Mesendoderm (in vitro differentiated cells): ENCODE measurements at regions not wholly inside any gene's neighbourhood (a gene's known extent, or its start where the extent isn't known, plus 50 kb on each side); places are given as distances from the start of the nearest gene placed in this dataset.

ENCODE experiments used
- DNase-seq: peaks from one replicate; pipeline ENCODE4 v3.0.0; 2013
- H2AK5ac ChIP-seq: 2 replicates; pipeline ENCODE4 v1.6.1; 2013; ENCODE audit warnings: low read length, inconsistent platforms
- H2BK120ac ChIP-seq: 2 replicates; pipeline ENCODE4 v1.6.1; 2013; ENCODE audit warnings: low read depth, mild to moderate bottlenecking, low read length, moderate library complexity, mixed read lengths
- H2BK15ac ChIP-seq: replicated peaks from 2 replicates; pipeline ENCODE4 v1.6.1; 2013; ENCODE audit warnings: low read depth, mild to moderate bottlenecking, moderate library complexity
- H2BK5ac ChIP-seq: 2 replicates; pipeline ENCODE4 v1.6.1; 2013; ENCODE audit warnings: low read length, inconsistent platforms
- H3K18ac ChIP-seq: 2 replicates; pipeline ENCODE4 v1.6.1; 2013; ENCODE audit warnings: mild to moderate bottlenecking, low read length, mixed read lengths
- H3K23ac ChIP-seq: one replicate; pipeline ENCODE4 v1.6.1; 2013; ENCODE audit warnings: low read length
- H3K27ac ChIP-seq: 2 replicates; pipeline ENCODE4 v1.5.1; 2013; ENCODE audit warnings: low read depth, mild to moderate bottlenecking, inconsistent platforms, low read length, moderate library complexity
- H3K27me3 ChIP-seq: 2 replicates; pipeline ENCODE4 v1.6.1; 2013; ENCODE audit warnings: low read length, control low read depth, mild to moderate bottlenecking, inconsistent platforms; ENCODE audit not compliant: insufficient read depth, poor library complexity
- H3K36me3 ChIP-seq: 2 replicates; pipeline ENCODE4 v1.6.1; 2013; ENCODE audit warnings: low read length, inconsistent platforms; ENCODE audit not compliant: control insufficient read depth, insufficient read depth
- H3K4ac ChIP-seq: one replicate; pipeline ENCODE4 v1.6.1; 2013; ENCODE audit warnings: low read depth, mild to moderate bottlenecking, low read length, moderate library complexity
- H3K4me1 ChIP-seq: 2 replicates; pipeline ENCODE4 v1.6.1; 2013; ENCODE audit warnings: low read depth, low read length, inconsistent platforms; ENCODE audit not compliant: control insufficient read depth
- H3K4me2 ChIP-seq: 2 replicates; pipeline ENCODE4 v1.6.1; 2013; ENCODE audit warnings: low read length
- H3K4me3 ChIP-seq: 2 replicates; pipeline ENCODE4 v1.5.1; 2013; ENCODE audit warnings: mild to moderate bottlenecking, low read length
- H3K56ac ChIP-seq: one replicate; pipeline ENCODE4 v1.6.1; 2013; ENCODE audit warnings: low read length
- H3K79me1 ChIP-seq: 2 replicates; pipeline ENCODE4 v1.6.1; 2013; ENCODE audit warnings: low read length, inconsistent platforms
- H3K79me2 ChIP-seq: 2 replicates; pipeline ENCODE4 v1.6.1; 2013; ENCODE audit warnings: mild to moderate bottlenecking, low read length; ENCODE audit not compliant: control insufficient read depth, insufficient read depth
- H3K9ac ChIP-seq: 2 replicates; pipeline ENCODE4 v1.6.1; 2013; ENCODE audit warnings: low read length, inconsistent platforms
- H4K5ac ChIP-seq: one replicate; pipeline ENCODE4 v1.6.1; 2013; ENCODE audit warnings: low read length
- H4K8ac ChIP-seq: one replicate; pipeline ENCODE4 v1.6.1; 2013; ENCODE audit warnings: low read depth, mild to moderate bottlenecking, control low read depth, low read length, moderate library complexity
- WGBS: extraction: QIAGEN DNeasy Blood & Tissue Kit; methylation state at CpG from one replicate; pipeline ENCODE4 v1.1.7; 2013; ENCODE audit warnings: low lambda C conversion rate, missing lambda C conversion rate; ENCODE audit not compliant: insufficient coverage; ENCODE audit errors: extremely low coverage; 5-methylcytosine and 5-hydroxymethylcytosine counted together

DNA sequence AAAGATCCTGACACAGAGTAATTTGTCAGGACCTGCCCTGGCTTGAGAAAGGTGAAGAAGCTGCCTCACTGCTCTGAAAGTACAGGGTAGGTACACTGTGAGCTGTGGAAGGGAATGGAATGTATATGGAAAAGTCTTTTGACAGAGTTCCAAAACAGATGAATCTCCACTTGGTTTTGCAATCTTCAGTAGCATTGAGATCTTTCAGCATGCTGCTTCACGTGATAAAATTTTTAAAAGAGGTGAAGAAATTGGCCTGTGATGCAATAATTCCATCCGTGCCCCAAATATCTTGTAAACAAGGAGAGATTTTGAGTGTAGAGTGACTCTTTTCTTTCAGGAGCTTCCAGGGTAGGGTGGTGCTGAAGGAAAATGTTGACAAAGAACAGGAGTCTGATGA, 123.1 kb downstream of the OSR1 start:
- Histone ChIP-seq H3K27me3 (no peaks in the 10 kb centered on the region), H2BK15ac (no peak overlapping the region), H4K8ac (no peak overlapping the region), H3K4me3 (no peak overlapping the region), H3K79me2 (no peaks in the 10 kb centered on the region), H3K4me1 (no peaks in the 10 kb centered on the region), H2BK5ac (no peak overlapping the region), H3K36me3 (no peaks in the 10 kb centered on the region), H3K9ac (no peak overlapping the region), H3K4me2 (no peak overlapping the region), H3K23ac (no peak overlapping the region), H2BK120ac (no peak overlapping the region), H4K5ac (no peak overlapping the region), H3K56ac (no peak overlapping the region), H3K27ac (no peak overlapping the region), H3K18ac (no peak overlapping the region), H3K4ac (no peak overlapping the region), H3K79me1 (no peaks in the 10 kb centered on the region), H2AK5ac (no peak overlapping the region)
- no CpG with 5 or more reads among the region's 2 CpGs for WGBS
- no peak for DNase-seq

GRCh38 chr2:19232312-19232711, 126.1 kb downstream of the OSR1 start:
- no peak overlapping the region for H4K5ac ChIP-seq
- H3K9ac ChIP-seq = no peak overlapping the region
- peaks cover 1% of the 10 kb centered on the region for H3K4me1 ChIP-seq
- no peak overlapping the region for H2BK120ac ChIP-seq
- no peak overlapping the region for H3K23ac ChIP-seq
- DNase-seq = no peak
- H3K4ac ChIP-seq = no peak overlapping the region
- H3K4me2 ChIP-seq = no peak overlapping the region
- no peak overlapping the region for H3K27ac ChIP-seq
- no peaks in the 10 kb centered on the region for H3K36me3 ChIP-seq
- H4K8ac ChIP-seq = no peak overlapping the region
- H2BK15ac ChIP-seq = no peak overlapping the region
- H3K18ac ChIP-seq = no peak overlapping the region
- no peak overlapping the region for H3K4me3 ChIP-seq
- H3K27me3 ChIP-seq = no peaks in the 10 kb centered on the region
- H2AK5ac ChIP-seq = no peak overlapping the region
- H3K79me2 ChIP-seq = no peaks in the 10 kb centered on the region
- H3K56ac ChIP-seq = no peak overlapping the region
- WGBS = no CpG with 5 or more reads among the region's 1 CpG
- H2BK5ac ChIP-seq = no peak overlapping the region
- H3K79me1 ChIP-seq = no peaks in the 10 kb centered on the region

GRCh38 chr2:19231625-19232024, 126.8 kb downstream of the OSR1 start:
- Histone ChIP-seq H2BK120ac (no peak overlapping the region), H3K9ac (no peak overlapping the region), H3K56ac (no peak overlapping the region), H2BK15ac (no peak overlapping the region), H3K27ac (no peak overlapping the region), H4K8ac (no peak overlapping the region), H3K79me2 (no peaks in the 10 kb centered on the region), H3K79me1 (no peaks in the 10 kb centered on the region), H3K23ac (no peak overlapping the region), H3K4ac (no peak overlapping the region), H3K27me3 (no peaks in the 10 kb centered on the region), H3K18ac (no peak overlapping the region), H3K36me3 (no peaks in the 10 kb centered on the region), H3K4me1 (peaks cover 1% of the 10 kb centered on the region), H2AK5ac (no peak overlapping the region), H4K5ac (no peak overlapping the region), H3K4me3 (no peak overlapping the region), H3K4me2 (no peak overlapping the region), H2BK5ac (no peak overlapping the region)
- DNase-seq = no peak
- WGBS = no CpG with 5 or more reads among the region's 2 CpGs

DNA sequence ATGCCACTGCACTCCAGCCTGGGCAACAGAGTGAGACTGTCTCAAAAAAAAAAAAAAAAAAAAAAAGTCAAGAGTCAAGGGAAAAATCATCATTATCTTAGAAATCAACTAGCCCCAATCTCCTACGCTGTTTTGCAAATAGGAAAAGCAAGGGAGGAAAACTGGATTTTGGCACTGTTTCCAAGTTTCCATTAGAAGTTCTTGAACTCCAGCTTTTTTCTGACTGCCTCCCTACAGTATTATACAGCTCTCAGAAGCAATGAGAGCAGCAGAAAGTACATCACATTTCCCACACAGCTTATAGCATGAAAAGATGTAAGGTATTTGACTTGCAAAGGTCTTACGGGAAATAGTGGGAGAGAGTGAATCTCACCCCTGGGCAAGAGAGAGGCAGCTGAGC, 127.8 kb downstream of the OSR1 start:
- H2AK5ac ChIP-seq = no peak overlapping the region
- no peak overlapping the region for H4K8ac ChIP-seq
- H2BK120ac ChIP-seq = no peak overlapping the region
- H3K4me3 ChIP-seq = no peak overlapping the region
- no CpG with 5 or more reads among the region's 2 CpGs for WGBS
- no peak overlapping the region for H3K18ac ChIP-seq
- no peaks in the 10 kb centered on the region for H3K27me3 ChIP-seq
- no peak overlapping the region for H2BK5ac ChIP-seq
- no peak overlapping the region for H2BK15ac ChIP-seq
- H3K56ac ChIP-seq = no peak overlapping the region
- no peak overlapping the region for H3K27ac ChIP-seq
- no peaks in the 10 kb centered on the region for H3K79me2 ChIP-seq
- H3K36me3 ChIP-seq = no peaks in the 10 kb centered on the region
- H4K5ac ChIP-seq = no peak overlapping the region
- no peak overlapping the region for H3K23ac ChIP-seq
- H3K4ac ChIP-seq = no peak overlapping the region
- no peak for DNase-seq
- H3K9ac ChIP-seq = no peak overlapping the region
- no peak overlapping the region for H3K4me2 ChIP-seq
- peaks cover 1% of the 10 kb centered on the region for H3K4me1 ChIP-seq
- H3K79me1 ChIP-seq = no peaks in the 10 kb centered on the region

- Histone ChIP-seq H3K27ac (no peak overlapping the region), H3K9ac (no peak overlapping the region), H3K4me2 (no peak overlapping the region), H2AK5ac (no peak overlapping the region), H3K4ac (no peak overlapping the region), H2BK15ac (no peak overlapping the region), H4K8ac (no peak overlapping the region), H3K4me1 (peaks cover 1% of the 10 kb centered on the region), H3K79me1 (no peaks in the 10 kb centered on the region), H4K5ac (no peak overlapping the region), H3K79me2 (no peaks in the 10 kb centered on the region), H2BK5ac (no peak overlapping the region), H3K56ac (no peak overlapping the region), H3K36me3 (no peaks in the 10 kb centered on the region), H3K18ac (no peak overlapping the region), H3K27me3 (no peaks in the 10 kb centered on the region), H3K4me3 (no peak overlapping the region), H2BK120ac (no peak overlapping the region), H3K23ac (peak overlapping the region; percentile 1)
- WGBS = no CpG with 5 or more reads among the region's 3 CpGs
- DNase-seq = peak; percentile 73
Measured at GRCh38 chr2:19228715-19229114, 129.7 kb downstream of the OSR1 start.

DNA sequence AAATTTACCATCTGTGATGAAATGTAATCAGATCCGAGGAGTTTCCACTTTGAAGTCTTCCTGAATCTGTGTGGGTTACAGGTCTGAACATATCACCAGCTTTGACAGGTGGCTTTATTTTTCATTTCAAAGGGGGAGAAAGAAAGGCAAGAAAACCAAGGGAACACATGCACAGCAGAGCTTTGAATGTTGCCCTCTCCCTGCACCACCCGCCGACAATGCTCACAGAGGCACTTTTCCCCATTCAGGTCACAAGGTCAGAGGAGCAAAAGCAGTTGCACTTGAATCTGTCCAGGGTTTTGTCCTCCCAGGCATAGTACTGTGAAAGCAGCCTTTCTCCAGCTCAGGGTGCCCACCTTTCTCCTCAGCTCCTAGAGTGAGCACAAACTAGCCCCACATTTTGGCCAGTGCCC, 130.2 kb downstream of the OSR1 start:
- H2BK15ac ChIP-seq = no peak overlapping the region
- H4K5ac ChIP-seq = no peak overlapping the region
- no peak overlapping the region for H2BK120ac ChIP-seq
- H3K4me1 ChIP-seq = peaks cover 1% of the 10 kb centered on the region
- WGBS = no CpG with 5 or more reads among the region's 3 CpGs
- H3K4me2 ChIP-seq = no peak overlapping the region
- H3K36me3 ChIP-seq = no peaks in the 10 kb centered on the region
- H2AK5ac ChIP-seq = no peak overlapping the region
- no peaks in the 10 kb centered on the region for H3K79me2 ChIP-seq
- no peak overlapping the region for H3K23ac ChIP-seq
- H3K9ac ChIP-seq = no peak overlapping the region
- no peaks in the 10 kb centered on the region for H3K27me3 ChIP-seq
- DNase-seq = no peak
- no peak overlapping the region for H3K27ac ChIP-seq
- H4K8ac ChIP-seq = no peak overlapping the region
- H3K4me3 ChIP-seq = no peak overlapping the region
- no peak overlapping the region for H2BK5ac ChIP-seq
- no peak overlapping the region for H3K18ac ChIP-seq
- no peak overlapping the region for H3K56ac ChIP-seq
- no peak overlapping the region for H3K4ac ChIP-seq
- H3K79me1 ChIP-seq = no peaks in the 10 kb centered on the region
